ENCODE measurements at regions not wholly inside any gene's neighbourhood (a gene's known extent, or its start where the extent isn't known, plus 50 kb on each side); places are given as distances from the start of the nearest gene placed in this dataset.

GRCh38 chr16:86653285-86654006 is 75.1 kb downstream of the FOXL1 start:
- CTCF ChIA-PET: no interaction called here
- POLR2A ChIA-PET (ENCODE audit: low non-redundant PET): no interaction called here
- DNase-seq (ENCODE audit: low spot score): no peak
- no peak for TF ChIP-seq EZH2 (IDR thresholded peaks at IDR 0.05; ENCODE audit: borderline replicate concordance, low read depth, low read length, poor library complexity, severe bottlenecking)
- no peak for TF ChIP-seq CTCF (conservative IDR thresholded peaks at IDR 0.05; ENCODE audit: low read depth, low read length)
- Histone ChIP-seq H3K4me1 (ENCODE audit: insufficient read depth, low read length, poor library complexity, severe bottlenecking) (no peaks in the 10 kb centered on the region), H3K36me3 (ENCODE audit: insufficient read depth, low read length, poor library complexity, severe bottlenecking) (no peaks in the 10 kb centered on the region), H3K9me3 (ENCODE audit: low read depth, low read length, poor library complexity, severe bottlenecking) (no peaks in the 10 kb centered on the region), H3K4me3 (ENCODE audit: low read depth, low read length, poor library complexity, severe bottlenecking) (no peak overlapping the region), H3K27me3 (replicated peaks; ENCODE audit: insufficient read depth, low read depth, low read length, poor library complexity) (peaks cover 9% of the 10 kb centered on the region), H3K27ac (ENCODE audit: low read depth, low read length, poor library complexity, severe bottlenecking) (no peak overlapping the region)
- BruUV-seq (replicated peaks): no TSS peak
- intact Hi-C loops (cut with micrococcal nuclease; ENCODE audit: unreplicated experiment): no loop called here

- BruUV-seq (replicated peaks): no TSS peak
- ChIA-PET CTCF (no interaction called here), POLR2A (ENCODE audit: low non-redundant PET) (interaction anchor here (0.6 kb wide), 1 partner anchor 82 kb away, joined by 5 read pairs; no protein-coding TSS in a partner anchor)
- intact Hi-C loops (cut with micrococcal nuclease; ENCODE audit: unreplicated experiment): no loop called here
- DNase-seq (ENCODE audit: low spot score): no peak
- no peaks in the 10 kb centered on the region for H3K36me3 ChIP-seq (ENCODE audit: insufficient read depth, low read length, poor library complexity, severe bottlenecking)
- H3K4me1 ChIP-seq (ENCODE audit: insufficient read depth, low read length, poor library complexity, severe bottlenecking): no peaks in the 10 kb centered on the region
- H3K27me3 ChIP-seq (replicated peaks; ENCODE audit: insufficient read depth, low read depth, low read length, poor library complexity): peaks cover 27% of the 10 kb centered on the region
- TF ChIP-seq EZH2 (IDR thresholded peaks at IDR 0.05; ENCODE audit: borderline replicate concordance, low read depth, low read length, poor library complexity, severe bottlenecking) (no peak), CTCF (conservative IDR thresholded peaks at IDR 0.05; ENCODE audit: low read depth, low read length) (no peak)
- H3K27ac ChIP-seq (ENCODE audit: low read depth, low read length, poor library complexity, severe bottlenecking): no peak overlapping the region
- H3K4me3 ChIP-seq (ENCODE audit: low read depth, low read length, poor library complexity, severe bottlenecking): no peak overlapping the region
- no peaks in the 10 kb centered on the region for H3K9me3 ChIP-seq (ENCODE audit: low read depth, low read length, poor library complexity, severe bottlenecking)
These were observed 79.6 kb downstream of the FOXL1 start for GRCh38 chr16:86657972-86658371.

GRCh38 chr16:86660623-86661022 is 82.3 kb downstream of the FOXL1 start:
- Histone ChIP-seq H3K4me3 (ENCODE audit: low read depth, low read length, poor library complexity, severe bottlenecking) (no peak overlapping the region), H3K27ac (ENCODE audit: low read depth, low read length, poor library complexity, severe bottlenecking) (no peak overlapping the region), H3K4me1 (ENCODE audit: insufficient read depth, low read length, poor library complexity, severe bottlenecking) (no peaks in the 10 kb centered on the region), H3K27me3 (replicated peaks; ENCODE audit: insufficient read depth, low read depth, low read length, poor library complexity) (peaks cover 44% of the 10 kb centered on the region), H3K36me3 (ENCODE audit: insufficient read depth, low read length, poor library complexity, severe bottlenecking) (no peaks in the 10 kb centered on the region), H3K9me3 (ENCODE audit: low read depth, low read length, poor library complexity, severe bottlenecking) (no peaks in the 10 kb centered on the region)
- ChIA-PET CTCF (no interaction called here), POLR2A (ENCODE audit: low non-redundant PET) (no interaction called here)
- no peak for TF ChIP-seq CTCF (conservative IDR thresholded peaks at IDR 0.05; ENCODE audit: low read depth, low read length)
- intact Hi-C loops (cut with micrococcal nuclease; ENCODE audit: unreplicated experiment): no loop called here
- BruUV-seq (replicated peaks): no TSS peak
- DNase-seq (ENCODE audit: low spot score): no peak
